ENCODE measurements at regions not wholly inside any gene's neighbourhood (a gene's known extent, or its start where the extent isn't known, plus 50 kb on each side); places are given as distances from the start of the nearest gene placed in this dataset.

GRCh38 chr9:110143950-110144545 lies 63.9 kb downstream of the C9orf152 start:
- no peak for DNase-seq (ENCODE audit: low spot score)

- DNase-seq (ENCODE audit: low spot score) = no peak
Observed at GRCh38 chr9:110146373-110146772, 61.6 kb downstream of the C9orf152 start.

- DNase-seq (ENCODE audit: low spot score) = no peak
Observed at GRCh38 chr9:110148384-110148783, 59.6 kb downstream of the C9orf152 start.

GRCh38 chr9:110148891-110149290 lies 59.1 kb downstream of the C9orf152 start:
- no peak for DNase-seq (ENCODE audit: low spot score)
